ENCODE measurements at regions not wholly inside any gene's neighbourhood (a gene's known extent, or its start where the extent isn't known, plus 50 kb on each side); places are given as distances from the start of the nearest gene placed in this dataset.

DNA sequence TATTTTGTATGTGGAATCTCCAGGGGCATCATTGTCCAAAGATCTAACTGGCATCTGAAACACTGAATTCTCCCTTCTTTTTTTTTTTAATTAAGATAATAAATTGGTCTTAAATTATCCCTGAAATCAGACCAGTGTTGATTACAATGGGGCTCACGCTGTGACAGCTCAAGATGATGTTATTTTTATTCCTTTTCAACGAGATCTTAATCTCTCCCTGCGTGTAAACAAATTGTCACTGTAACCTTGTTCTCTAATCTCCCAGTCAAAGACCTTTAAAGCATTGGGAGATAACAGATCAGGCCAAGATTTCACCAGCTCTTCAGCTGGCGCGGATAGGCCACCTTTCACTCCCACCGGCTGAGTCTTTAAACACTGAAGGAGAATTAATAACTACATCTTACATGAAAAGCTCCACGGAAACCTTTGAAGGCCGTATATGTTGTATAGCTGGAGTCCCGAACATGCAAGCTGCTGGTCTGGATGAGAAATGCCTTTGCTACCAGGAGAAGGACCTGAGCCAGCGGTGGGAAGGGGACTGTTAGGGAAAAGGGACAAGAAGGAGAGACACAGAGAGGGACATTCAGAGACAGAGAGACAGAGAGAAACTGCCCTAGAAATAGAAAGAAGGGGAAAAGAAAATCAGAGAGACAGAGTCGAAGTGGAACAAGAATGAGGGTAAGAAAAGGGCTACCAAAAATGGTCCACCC, 418.8 kb upstream of the NR2F2 start:
- no peak for TF ChIP-seq EZH2 (IDR thresholded peaks at IDR 0.05; ENCODE audit: borderline replicate concordance, low read depth, low read length, severe bottlenecking)
- TF ChIP-seq, protein P1, sequence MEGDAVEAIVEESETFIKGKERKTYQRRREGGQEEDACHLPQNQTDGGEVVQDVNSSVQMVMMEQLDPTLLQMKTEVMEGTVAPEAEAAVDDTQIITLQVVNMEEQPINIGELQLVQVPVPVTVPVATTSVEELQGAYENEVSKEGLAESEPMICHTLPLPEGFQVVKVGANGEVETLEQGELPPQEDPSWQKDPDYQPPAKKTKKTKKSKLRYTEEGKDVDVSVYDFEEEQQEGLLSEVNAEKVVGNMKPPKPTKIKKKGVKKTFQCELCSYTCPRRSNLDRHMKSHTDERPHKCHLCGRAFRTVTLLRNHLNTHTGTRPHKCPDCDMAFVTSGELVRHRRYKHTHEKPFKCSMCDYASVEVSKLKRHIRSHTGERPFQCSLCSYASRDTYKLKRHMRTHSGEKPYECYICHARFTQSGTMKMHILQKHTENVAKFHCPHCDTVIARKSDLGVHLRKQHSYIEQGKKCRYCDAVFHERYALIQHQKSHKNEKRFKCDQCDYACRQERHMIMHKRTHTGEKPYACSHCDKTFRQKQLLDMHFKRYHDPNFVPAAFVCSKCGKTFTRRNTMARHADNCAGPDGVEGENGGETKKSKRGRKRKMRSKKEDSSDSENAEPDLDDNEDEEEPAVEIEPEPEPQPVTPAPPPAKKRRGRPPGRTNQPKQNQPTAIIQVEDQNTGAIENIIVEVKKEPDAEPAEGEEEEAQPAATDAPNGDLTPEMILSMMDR (IDR thresholded peaks at IDR 0.05; ENCODE audit: borderline replicate concordance, extremely low read depth, low read length, poor library complexity, severe bottlenecking), result no peak
- no peaks in the 10 kb centered on the region for H3K36me3 ChIP-seq (ENCODE audit: insufficient read depth, low read length)
- H3K27ac ChIP-seq (ENCODE audit: low read length), result no peak overlapping the region
- no peak overlapping the region for H3K4me3 ChIP-seq (ENCODE audit: low read depth in 1 of 2, low read length in 2 of 2)
- H3K79me2 ChIP-seq (ENCODE audit: insufficient read depth, low read length), result no peaks in the 10 kb centered on the region
- H3K9ac ChIP-seq (ENCODE audit: low read depth, low read length), result no peak overlapping the region
- H3K27me3 ChIP-seq (ENCODE audit: insufficient read depth, low read length, poor library complexity), result no peaks in the 10 kb centered on the region
- H3K4me1 ChIP-seq (ENCODE audit: insufficient read depth, low read length), result no peaks in the 10 kb centered on the region
- no peak overlapping the region for H3K4me2 ChIP-seq (ENCODE audit: insufficient read depth, low read length)
- no peak overlapping the region for H2AFZ ChIP-seq (ENCODE audit: low read depth, low read length)
- H4K20me1 ChIP-seq (ENCODE audit: insufficient read depth, low read length), result no peaks in the 10 kb centered on the region
- ATAC-seq (ENCODE audit: insufficient read depth, low read depth), result no peak
- DNase-seq, result no peak
- H3K9me3 ChIP-seq (ENCODE audit: insufficient read depth, low read length, severe bottlenecking), result no peaks in the 10 kb centered on the region

- H3K36me3 ChIP-seq (ENCODE audit: insufficient read depth, low read length), result no peaks in the 10 kb centered on the region
- DNase-seq (no peak), ATAC-seq (ENCODE audit: insufficient read depth, low read depth) (no peak)
- TF ChIP-seq EZH2 (IDR thresholded peaks at IDR 0.05; ENCODE audit: borderline replicate concordance, low read depth, low read length, severe bottlenecking), result no peak
- TF ChIP-seq, protein P1 (IDR thresholded peaks at IDR 0.05; ENCODE audit: borderline replicate concordance, extremely low read depth, low read length, poor library complexity, severe bottlenecking), result no peak
- no peak overlapping the region for H3K9ac ChIP-seq (ENCODE audit: low read depth, low read length)
- no peak overlapping the region for H3K4me3 ChIP-seq (ENCODE audit: low read depth in 1 of 2, low read length in 2 of 2)
- no peaks in the 10 kb centered on the region for H3K9me3 ChIP-seq (ENCODE audit: insufficient read depth, low read length, severe bottlenecking)
- H3K4me2 ChIP-seq (ENCODE audit: insufficient read depth, low read length), result no peak overlapping the region
- H2AFZ ChIP-seq (ENCODE audit: low read depth, low read length), result no peak overlapping the region
- no peaks in the 10 kb centered on the region for H3K4me1 ChIP-seq (ENCODE audit: insufficient read depth, low read length)
- H3K79me2 ChIP-seq (ENCODE audit: insufficient read depth, low read length), result no peaks in the 10 kb centered on the region
- no peak overlapping the region for H3K27ac ChIP-seq (ENCODE audit: low read length)
- no peaks in the 10 kb centered on the region for H4K20me1 ChIP-seq (ENCODE audit: insufficient read depth, low read length)
- H3K27me3 ChIP-seq (ENCODE audit: insufficient read depth, low read length, poor library complexity), result no peaks in the 10 kb centered on the region
Measured at GRCh38 chr15:95912280-95912625, 418.2 kb upstream of the NR2F2 start.

- Histone ChIP-seq H3K27ac (ENCODE audit: low read length) (no peak overlapping the region), H3K4me2 (ENCODE audit: insufficient read depth, low read length) (no peak overlapping the region), H3K27me3 (ENCODE audit: insufficient read depth, low read length, poor library complexity) (no peaks in the 10 kb centered on the region)
Measured at GRCh38 chr15:95912728-95913127, 417.8 kb upstream of the NR2F2 start.

More at GRCh38 chr15:95912728-95913127, 417.8 kb upstream of the NR2F2 start:
- Histone ChIP-seq H3K4me3 (ENCODE audit: low read depth in 1 of 2, low read length in 2 of 2) (no peak overlapping the region), H4K20me1 (ENCODE audit: insufficient read depth, low read length) (no peaks in the 10 kb centered on the region), H3K4me1 (ENCODE audit: insufficient read depth, low read length) (no peaks in the 10 kb centered on the region), H2AFZ (ENCODE audit: low read depth, low read length) (no peak overlapping the region), H3K9me3 (ENCODE audit: insufficient read depth, low read length, severe bottlenecking) (no peaks in the 10 kb centered on the region), H3K36me3 (ENCODE audit: insufficient read depth, low read length) (no peaks in the 10 kb centered on the region), H3K79me2 (ENCODE audit: insufficient read depth, low read length) (no peaks in the 10 kb centered on the region), H3K9ac (ENCODE audit: low read depth, low read length) (no peak overlapping the region)
- DNase-seq (no peak), ATAC-seq (ENCODE audit: insufficient read depth, low read depth) (no peak)
- TF ChIP-seq, protein P1 (IDR thresholded peaks at IDR 0.05; ENCODE audit: borderline replicate concordance, extremely low read depth, low read length, poor library complexity, severe bottlenecking), result no peak
- TF ChIP-seq EZH2 (IDR thresholded peaks at IDR 0.05; ENCODE audit: borderline replicate concordance, low read depth, low read length, severe bottlenecking), result no peak
